CD4-positive, alpha-beta memory T cell (primary cell): ENCODE measurements at regions not wholly inside any gene's neighbourhood (a gene's known extent, or its start where the extent isn't known, plus 50 kb on each side); places are given as distances from the start of the nearest gene placed in this dataset.

Source experiments
- CTCF ChIA-PET: fragments of 350-600 bp; sonication (Branson Sonifier 250); formaldehyde crosslinking; loops from one replicate; lab custom pipeline; 2021; ENCODE audit warnings: inconsistent platforms; ENCODE audit not compliant: partially characterized antibody; lab: Charles Lee
- POLR2A ChIA-PET: fragments of 350-600 bp; sonication (Branson Sonifier 250); formaldehyde crosslinking; loops from one replicate; lab custom pipeline; 2021; ENCODE audit not compliant: partially characterized antibody; lab: Charles Lee
- DNase-seq, 5 donors: peaks; one replicate each; pipeline versions ENCODE4 v3.0.0 to v3.0.0-alpha.2; 2020 to 2022; ENCODE audit warnings: mixed read lengths in 1 of 5
- H3K27ac ChIP-seq: one replicate; pipeline ENCODE4 v1.7.0; 2013; ENCODE audit warnings: low read depth, low read length
- H3K27me3 ChIP-seq: 2 replicates; pipeline ENCODE4 v1.7.0; 2013; ENCODE audit warnings: mild to moderate bottlenecking, low read length, moderate library complexity; ENCODE audit not compliant: insufficient read depth
- H3K36me3 ChIP-seq: 2 replicates; pipeline ENCODE4 v1.7.0; 2013; ENCODE audit warnings: mild to moderate bottlenecking, low read length, moderate library complexity; ENCODE audit not compliant: insufficient read depth
- H3K4me1 ChIP-seq: 2 replicates; pipeline ENCODE4 v1.7.0; 2013; ENCODE audit warnings: mild to moderate bottlenecking, low read length, moderate library complexity; ENCODE audit not compliant: insufficient read depth
- H3K4me3 ChIP-seq, 2 donors: one replicate each; pipeline ENCODE4 v1.7.0; 2013; ENCODE audit warnings: low read length in 2 of 2, mild to moderate bottlenecking in 1 of 2
- H3K9me3 ChIP-seq, 2 donors: one replicate each; pipeline ENCODE4 v1.7.0; 2013; ENCODE audit warnings: low read length in 2 of 2, control low read depth in 1 of 2; ENCODE audit not compliant: control insufficient read depth in 1 of 2
- H3K27ac Mint-ChIP-seq, 7 donors: one replicate each; pipeline ENCODE4 v1.8.0; 2020 to 2021; ENCODE audit warnings: mixed read lengths in 7 of 7, mild to moderate bottlenecking in 6 of 7, inconsistent platforms in 3 of 7, moderate library complexity in 3 of 7
- H3K27me3 Mint-ChIP-seq, 2 donors: one replicate each; pipeline ENCODE4 v1.8.0; 2020 to 2021; ENCODE audit warnings: mixed read lengths in 2 of 2
- H3K36me3 Mint-ChIP-seq, 2 donors: one replicate each; pipeline ENCODE4 v1.8.0; 2020 to 2021; ENCODE audit warnings: mixed read lengths in 2 of 2, inconsistent platforms in 1 of 2, mild to moderate bottlenecking in 1 of 2
- H3K4me1 Mint-ChIP-seq, 4 donors: one replicate each; pipeline ENCODE4 v1.8.0; 2020 to 2021; ENCODE audit warnings: mixed read lengths in 4 of 4, mild to moderate bottlenecking in 1 of 4
- H3K4me3 Mint-ChIP-seq, 8 donors: one replicate each; pipeline ENCODE4 v1.8.0; 2020 to 2021; ENCODE audit warnings: mixed read lengths in 8 of 8, mild to moderate bottlenecking in 7 of 8, moderate library complexity in 6 of 8, inconsistent platforms in 3 of 8
- H3K9me3 Mint-ChIP-seq, 8 donors: one replicate each; pipeline ENCODE4 v1.8.0; 2020 to 2021; ENCODE audit warnings: mixed read lengths in 8 of 8, mild to moderate bottlenecking in 5 of 8, inconsistent platforms in 3 of 8, moderate library complexity in 1 of 8
- intact Hi-C: fragments of 100-400 bp; cut with micrococcal nuclease; formaldehyde crosslinking; loops from one replicate; pipeline ENCODE4 v1.15.1; 2023

DNA sequence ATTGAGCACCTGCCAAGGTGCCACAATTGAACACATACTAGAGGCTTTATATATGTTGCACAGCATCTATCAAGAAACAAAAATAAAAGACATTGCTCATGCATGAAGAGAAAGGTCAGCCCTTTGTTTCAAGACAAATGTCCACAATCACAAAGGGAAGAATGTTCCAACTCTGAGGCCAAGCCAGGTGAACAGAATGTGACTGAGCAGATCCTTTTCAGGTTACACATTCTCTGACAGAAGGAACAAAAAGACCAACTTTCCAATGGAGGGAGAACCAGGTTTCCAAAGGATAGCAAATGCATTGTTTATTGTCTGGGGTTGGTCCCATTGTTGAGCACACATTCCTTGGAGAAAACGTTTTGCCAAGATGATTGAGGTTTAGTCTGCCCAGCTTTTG, 50.2 kb upstream of the FAM174B start:
- ChIA-PET CTCF (no interaction called here), POLR2A (no interaction called here)
- Mint-ChIP-seq H3K4me1 (peaks cover 0 to 9% (median 4%) of the 10 kb centered on the region in 4 donors), H3K36me3 (no peaks in the 10 kb centered on the region), H3K9me3 (peaks cover 0 to 2% (median 0%) of the 10 kb centered on the region in 8 donors), H3K27me3 (peaks cover 0 to 7% of the 10 kb centered on the region in 2 donors), H3K27ac (no peak overlapping the region), H3K4me3 (no peak overlapping the region)
- no peak for DNase-seq
- Histone ChIP-seq H3K27ac (no peak overlapping the region), H3K36me3 (no peaks in the 10 kb centered on the region), H3K4me1 (no peaks in the 10 kb centered on the region), H3K27me3 (no peaks in the 10 kb centered on the region), H3K9me3 (no peaks in the 10 kb centered on the region), H3K4me3 (no peak overlapping the region)
- intact Hi-C loops, result no loop called here

DNA sequence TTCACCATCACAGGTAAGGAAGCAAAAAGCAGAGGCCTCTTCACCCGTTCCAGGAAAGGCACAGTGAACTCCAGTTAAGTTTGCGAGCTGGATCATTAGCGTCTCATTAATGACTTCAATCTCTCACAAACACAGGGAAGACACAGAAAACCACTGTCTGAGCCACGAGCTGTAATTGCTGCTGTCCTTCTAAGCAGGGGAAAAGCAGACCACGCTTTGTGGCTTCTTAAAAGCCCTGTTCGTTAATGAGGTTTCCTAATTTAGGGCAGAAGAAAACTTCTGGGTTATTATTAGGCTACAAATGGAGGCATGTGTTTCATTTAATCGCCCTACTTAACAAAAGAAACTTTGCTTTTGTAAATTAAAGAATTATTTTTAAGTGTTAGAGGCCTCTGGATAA, 50.6 kb upstream of the FAM174B start:
- POLR2A ChIA-PET, result no interaction called here
- Mint-ChIP-seq H3K9me3 (peaks cover 0 to 2% (median 0%) of the 10 kb centered on the region in 8 donors), H3K27ac (no peak overlapping the region), H3K36me3 (no peaks in the 10 kb centered on the region), H3K4me3 (no peak overlapping the region), H3K4me1 (peaks cover 0 to 9% (median 4%) of the 10 kb centered on the region in 4 donors), H3K27me3 (peaks cover 0 to 7% of the 10 kb centered on the region in 2 donors)
- Histone ChIP-seq H3K4me1 (no peaks in the 10 kb centered on the region), H3K27ac (no peak overlapping the region), H3K27me3 (no peaks in the 10 kb centered on the region), H3K9me3 (no peaks in the 10 kb centered on the region), H3K4me3 (no peak overlapping the region), H3K36me3 (no peaks in the 10 kb centered on the region)
- no peak for DNase-seq
- intact Hi-C loops, result no loop called here
- CTCF ChIA-PET, result interaction anchor here (1.0 to 2.0 kb wide), 2 partner anchors 8 to 10 kb away, joined by 3 to 4 read pairs; no protein-coding TSS in a partner anchor

DNA sequence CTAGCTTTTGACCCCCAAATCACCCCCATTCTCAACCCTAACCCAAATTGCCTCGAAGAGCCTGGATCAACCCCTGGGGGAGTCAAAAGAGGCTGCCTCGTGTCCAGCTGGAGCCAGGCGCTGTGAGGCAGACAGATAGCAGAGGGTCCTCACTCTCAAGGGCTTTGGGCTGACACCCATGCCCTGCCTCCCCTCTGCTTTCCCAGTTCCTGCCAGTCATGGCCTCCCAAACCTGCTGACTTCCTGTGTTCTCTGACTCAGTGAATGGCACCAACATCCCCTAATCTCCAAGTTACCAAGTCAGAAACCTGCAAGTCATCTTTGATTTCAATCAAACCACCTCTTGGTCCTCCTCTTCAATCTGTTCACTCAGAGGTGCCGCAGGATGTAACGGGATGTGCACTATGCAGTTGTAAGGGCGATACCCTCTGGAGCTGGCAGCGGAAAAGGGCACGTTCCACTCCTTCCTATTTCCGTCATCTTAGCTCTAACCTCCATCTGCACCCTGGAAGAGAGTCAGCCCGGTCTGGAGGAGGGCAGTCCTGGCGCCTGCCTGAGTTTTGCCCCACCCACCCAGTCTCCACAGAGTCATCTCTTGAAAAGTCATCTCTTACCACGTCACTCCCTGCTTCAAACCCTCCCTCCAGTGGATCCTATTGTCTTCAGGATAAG, 52.4 kb upstream of the FAM174B start:
- no peaks in the 10 kb centered on the region for H3K36me3 Mint-ChIP-seq
- peaks cover 0 to 9% (median 4%) of the 10 kb centered on the region in 4 donors for H3K4me1 Mint-ChIP-seq
- Histone ChIP-seq H3K4me1 (no peaks in the 10 kb centered on the region), H3K27ac (no peak overlapping the region), H3K9me3 (no peaks in the 10 kb centered on the region), H3K4me3 (no peak overlapping the region), H3K36me3 (no peaks in the 10 kb centered on the region), H3K27me3 (no peaks in the 10 kb centered on the region)
- no peak for DNase-seq
- intact Hi-C loops, result no loop called here
- H3K27me3 Mint-ChIP-seq, result peaks cover 0 to 9% of the 10 kb centered on the region in 2 donors
- H3K9me3 Mint-ChIP-seq, result peaks cover 0 to 2% (median 0%) of the 10 kb centered on the region in 8 donors
- no peak overlapping the region for H3K4me3 Mint-ChIP-seq
- H3K27ac Mint-ChIP-seq, result peak overlapping the region in 1 of 7 donors; percentile 28
- ChIA-PET POLR2A (no interaction called here), CTCF (interaction anchor here (2.0 kb wide), 1 partner anchor 8 kb away, joined by 4 read pairs; no protein-coding TSS in a partner anchor)

DNA sequence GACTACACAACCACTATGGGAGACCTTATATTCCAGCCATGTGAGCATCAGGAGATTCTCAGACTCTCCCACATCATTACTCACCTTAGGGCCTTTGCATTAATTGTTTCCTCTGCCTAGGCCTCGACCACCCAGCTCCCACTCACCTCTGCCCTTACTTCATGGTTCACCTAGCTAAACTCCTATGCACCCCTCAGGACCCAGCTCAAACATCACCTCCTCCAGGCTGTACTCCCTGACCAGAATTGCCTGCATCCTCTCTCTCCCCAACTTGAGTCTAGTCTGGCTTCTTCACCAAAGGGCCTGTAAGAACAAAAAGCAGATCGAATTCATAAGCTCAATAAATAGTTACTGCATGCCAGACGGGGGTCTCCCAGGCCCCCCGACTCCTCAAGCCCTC, 53.1 kb upstream of the FAM174B start:
- DNase-seq, result no peak
- Histone ChIP-seq H3K4me3 (no peak overlapping the region), H3K27ac (no peak overlapping the region), H3K4me1 (no peaks in the 10 kb centered on the region), H3K36me3 (no peaks in the 10 kb centered on the region), H3K9me3 (no peaks in the 10 kb centered on the region), H3K27me3 (no peaks in the 10 kb centered on the region)
- ChIA-PET POLR2A (no interaction called here), CTCF (no interaction called here)
- no peak overlapping the region for H3K4me3 Mint-ChIP-seq
- peaks cover 0 to 9% (median 4%) of the 10 kb centered on the region in 4 donors for H3K4me1 Mint-ChIP-seq
- intact Hi-C loops, result no loop called here
- peaks cover 0 to 2% (median 0%) of the 10 kb centered on the region in 8 donors for H3K9me3 Mint-ChIP-seq
- H3K36me3 Mint-ChIP-seq, result no peaks in the 10 kb centered on the region
- peaks cover 2 to 9% of the 10 kb centered on the region in 2 donors for H3K27me3 Mint-ChIP-seq
- peak overlapping the region in 1 of 7 donors; percentile 28 for H3K27ac Mint-ChIP-seq

DNA sequence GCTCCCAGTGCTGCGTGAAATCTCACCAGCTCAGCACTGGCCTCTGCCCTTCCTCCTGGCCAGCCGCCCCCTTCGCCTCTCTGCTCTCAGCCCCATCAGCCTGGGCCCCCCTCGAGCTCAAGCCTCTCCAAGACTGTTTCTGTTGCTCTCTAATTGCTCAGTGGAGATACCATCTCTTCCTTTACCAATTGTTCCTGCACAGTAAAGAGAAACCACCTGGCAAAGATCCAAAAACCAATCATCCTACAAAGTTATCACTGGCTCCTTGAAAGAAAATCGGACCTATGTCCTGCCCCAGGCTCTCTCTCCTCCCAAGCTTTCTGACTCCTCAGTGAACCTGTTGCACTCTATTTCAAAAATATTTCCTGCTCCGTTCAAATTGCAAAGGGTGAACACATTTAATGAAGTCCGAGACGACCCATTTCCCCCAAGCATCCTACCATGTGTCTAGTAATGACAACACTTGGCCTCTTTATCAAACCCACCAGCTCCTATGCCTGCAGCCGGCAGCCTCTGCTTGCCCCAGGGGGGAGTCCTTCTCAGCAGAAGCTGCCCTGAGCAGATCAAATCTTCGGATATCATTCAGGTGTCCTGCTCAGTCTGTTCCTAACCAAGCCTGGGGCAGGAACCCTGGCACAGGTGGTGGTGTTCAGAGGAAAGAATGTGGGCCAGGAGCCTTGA, 53.7 kb upstream of the FAM174B start:
- H3K4me1 Mint-ChIP-seq, result peaks cover 4 to 13% (median 7%) of the 10 kb centered on the region in 4 donors
- peaks cover 0 to 2% (median 0%) of the 10 kb centered on the region in 8 donors for H3K9me3 Mint-ChIP-seq
- no peaks in the 10 kb centered on the region for H3K27me3 ChIP-seq
- peaks cover 2 to 11% of the 10 kb centered on the region in 2 donors for H3K27me3 Mint-ChIP-seq
- no peaks in the 10 kb centered on the region for H3K36me3 Mint-ChIP-seq
- peaks cover 3% of the 10 kb centered on the region for H3K4me1 ChIP-seq
- no peak overlapping the region for H3K27ac ChIP-seq
- H3K36me3 ChIP-seq, result no peaks in the 10 kb centered on the region
- intact Hi-C loops, result no loop called here
- POLR2A ChIA-PET, result no interaction called here
- H3K4me3 Mint-ChIP-seq, result no peak overlapping the region
- DNase-seq, result no peak
- H3K27ac Mint-ChIP-seq, result peak overlapping the region in 1 of 7 donors; percentile 8
- CTCF ChIA-PET, result no interaction called here
- no peaks in the 10 kb centered on the region for H3K9me3 ChIP-seq
- H3K4me3 ChIP-seq, result no peak overlapping the region

DNA sequence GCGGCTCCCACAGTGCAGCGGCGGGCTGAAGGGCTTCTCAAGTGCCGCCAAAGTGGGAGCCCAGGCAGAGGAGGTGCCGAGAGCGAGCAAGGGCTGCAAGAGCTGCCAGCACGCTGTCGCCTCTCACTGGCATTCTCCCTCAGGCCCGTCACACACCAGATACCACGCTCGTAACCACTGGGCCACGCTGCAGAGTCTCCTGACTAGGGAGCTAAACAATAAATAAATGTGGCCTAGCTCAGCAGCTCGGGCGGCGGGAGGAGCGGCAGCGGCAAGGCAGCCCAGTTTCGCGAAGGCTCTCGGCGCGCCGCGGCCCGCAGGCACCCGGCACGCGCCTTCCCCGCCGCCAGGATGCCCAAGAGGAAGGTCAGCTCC, 55.9 kb upstream of the FAM174B start:
- Mint-ChIP-seq H3K4me3 (no peak overlapping the region), H3K27ac (no peak overlapping the region), H3K4me1 (peaks cover 10 to 19% (median 11%) of the 10 kb centered on the region in 4 donors), H3K36me3 (no peaks in the 10 kb centered on the region), H3K27me3 (peaks cover 6 to 11% of the 10 kb centered on the region in 2 donors), H3K9me3 (peaks cover 0 to 2% (median 0%) of the 10 kb centered on the region in 8 donors)
- POLR2A ChIA-PET, result no interaction called here
- peaks cover 3% of the 10 kb centered on the region for H3K27me3 ChIP-seq
- H3K9me3 ChIP-seq, result no peaks in the 10 kb centered on the region
- H3K36me3 ChIP-seq, result no peaks in the 10 kb centered on the region
- intact Hi-C loops, result no loop called here
- no peak overlapping the region for H3K4me3 ChIP-seq
- CTCF ChIA-PET, result interaction anchor here (1.9 kb wide), 1 partner anchor 10 kb away, joined by 6 read pairs; no protein-coding TSS in a partner anchor
- DNase-seq, result no peak
- no peak overlapping the region for H3K27ac ChIP-seq
- H3K4me1 ChIP-seq, result peaks cover 12% of the 10 kb centered on the region

DNA sequence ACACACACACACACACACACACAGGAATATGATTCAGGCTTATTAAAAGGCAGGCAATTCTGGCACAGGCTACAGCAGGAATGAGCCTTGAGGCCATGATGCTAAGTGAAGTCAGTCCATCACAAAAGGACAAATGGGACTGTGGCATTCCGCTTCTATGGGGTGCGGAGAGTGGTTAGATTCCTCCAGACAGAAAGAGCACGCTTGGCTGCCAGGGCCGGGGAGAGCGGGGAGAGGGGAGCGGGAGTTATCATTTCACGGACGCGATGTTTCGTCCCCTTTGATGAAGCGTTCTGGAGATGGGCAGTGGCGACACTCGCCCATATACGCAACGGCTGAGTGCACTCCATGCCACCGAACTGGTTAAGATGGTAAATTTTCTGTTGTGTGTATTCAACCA, 58.5 kb upstream of the FAM174B start:
- Mint-ChIP-seq H3K9me3 (peaks cover 0 to 2% (median 0%) of the 10 kb centered on the region in 8 donors), H3K36me3 (no peaks in the 10 kb centered on the region), H3K27ac (no peak overlapping the region), H3K4me1 (peaks cover 9 to 18% (median 11%) of the 10 kb centered on the region in 4 donors), H3K4me3 (peak overlapping the region; percentile 60 to 90 (median 82)), H3K27me3 (peaks cover 11 to 21% of the 10 kb centered on the region in 2 donors)
- ChIA-PET CTCF (interaction anchor here (0.9 to 2.5 kb wide), 9 partner anchors 8 to 623 kb away, joined by 3 to 20 read pairs (median 7); no protein-coding TSS in a partner anchor), POLR2A (interaction anchor here (1.0 kb wide), 1 partner anchor 618 kb away, joined by 3 read pairs; no protein-coding TSS in a partner anchor)
- no peaks in the 10 kb centered on the region for H3K36me3 ChIP-seq
- H3K27me3 ChIP-seq, result peaks cover 3% of the 10 kb centered on the region
- no peaks in the 10 kb centered on the region for H3K9me3 ChIP-seq
- H3K4me3 ChIP-seq, result peak overlapping the region in 1 of 2 donors; percentile 46
- DNase-seq, result no peak
- intact Hi-C loops, result no loop called here
- H3K4me1 ChIP-seq, result peaks cover 12% of the 10 kb centered on the region
- H3K27ac ChIP-seq, result no peak overlapping the region
